ENCODE measurements at regions not wholly inside any gene's neighbourhood (a gene's known extent, or its start where the extent isn't known, plus 50 kb on each side); places are given as distances from the start of the nearest gene placed in this dataset.
A peak's percentile ranks its signal among the peaks of the same experiment; 100 is the strongest.

- Histone ChIP-seq H3K27me3 (ENCODE audit: control insufficient read depth in 3 of 3, insufficient read depth in 3 of 3, low read length in 3 of 3) (no peaks in the 10 kb centered on the region), H3K4me1 (ENCODE audit: control insufficient read depth in 3 of 3, insufficient read depth in 3 of 3, low read length in 3 of 3) (no peaks in the 10 kb centered on the region), H3K9ac (ENCODE audit: low read depth in 1 of 3, low read length in 3 of 3) (no peak overlapping the region), H3K36me3 (ENCODE audit: control insufficient read depth in 3 of 3, insufficient read depth in 3 of 3, low read length in 3 of 3) (peaks cover 0 to 2% (median 2%) of the 10 kb centered on the region in 3 donors), H3K4me3 (ENCODE audit: low read length in 3 of 3) (no peak overlapping the region), H3K27ac (ENCODE audit: low read depth, low read length) (no peak overlapping the region), H3K9me3 (ENCODE audit: control insufficient read depth in 3 of 3, low read length in 3 of 3) (no peaks in the 10 kb centered on the region)
Measured at GRCh38 chr4:123661080-123661737, 264.6 kb downstream of the SPRY1 start.

GRCh38 chr4:123662827-123663226 lies 266.2 kb downstream of the SPRY1 start:
- H3K4me3 ChIP-seq (ENCODE audit: low read length in 3 of 3) = no peak overlapping the region
- no peaks in the 10 kb centered on the region for H3K27me3 ChIP-seq (ENCODE audit: control insufficient read depth in 3 of 3, insufficient read depth in 3 of 3, low read length in 3 of 3)
- H3K9me3 ChIP-seq (ENCODE audit: control insufficient read depth in 3 of 3, low read length in 3 of 3) = no peaks in the 10 kb centered on the region
- no peaks in the 10 kb centered on the region for H3K4me1 ChIP-seq (ENCODE audit: control insufficient read depth in 3 of 3, insufficient read depth in 3 of 3, low read length in 3 of 3)
- no peak overlapping the region for H3K9ac ChIP-seq (ENCODE audit: low read depth in 1 of 3, low read length in 3 of 3)
- H3K27ac ChIP-seq (ENCODE audit: low read depth, low read length) = no peak overlapping the region
- peaks cover 0 to 2% (median 0%) of the 10 kb centered on the region in 3 donors for H3K36me3 ChIP-seq (ENCODE audit: control insufficient read depth in 3 of 3, insufficient read depth in 3 of 3, low read length in 3 of 3)

- no peak overlapping the region for H3K27ac ChIP-seq (ENCODE audit: low read depth, low read length)
- no peak overlapping the region for H3K4me3 ChIP-seq (ENCODE audit: low read length in 3 of 3)
- no peak overlapping the region for H3K9ac ChIP-seq (ENCODE audit: low read depth in 1 of 3, low read length in 3 of 3)
- H3K27me3 ChIP-seq (ENCODE audit: control insufficient read depth in 3 of 3, insufficient read depth in 3 of 3, low read length in 3 of 3) = no peaks in the 10 kb centered on the region
- peaks cover 0 to 2% (median 0%) of the 10 kb centered on the region in 3 donors for H3K36me3 ChIP-seq (ENCODE audit: control insufficient read depth in 3 of 3, insufficient read depth in 3 of 3, low read length in 3 of 3)
- H3K4me1 ChIP-seq (ENCODE audit: control insufficient read depth in 3 of 3, insufficient read depth in 3 of 3, low read length in 3 of 3) = peaks cover 0 to 3% (median 0%) of the 10 kb centered on the region in 3 donors
- no peaks in the 10 kb centered on the region for H3K9me3 ChIP-seq (ENCODE audit: control insufficient read depth in 3 of 3, low read length in 3 of 3)
Measured at GRCh38 chr4:123666486-123666885, 269.9 kb downstream of the SPRY1 start.

GRCh38 chr4:123667496-123667895 lies 270.9 kb downstream of the SPRY1 start:
- Histone ChIP-seq H3K36me3 (ENCODE audit: control insufficient read depth in 3 of 3, insufficient read depth in 3 of 3, low read length in 3 of 3) (peaks cover 0 to 2% (median 0%) of the 10 kb centered on the region in 3 donors), H3K4me1 (ENCODE audit: control insufficient read depth in 3 of 3, insufficient read depth in 3 of 3, low read length in 3 of 3) (peaks cover 0 to 5% (median 0%) of the 10 kb centered on the region in 3 donors), H3K9me3 (ENCODE audit: control insufficient read depth in 3 of 3, low read length in 3 of 3) (no peaks in the 10 kb centered on the region), H3K27me3 (ENCODE audit: control insufficient read depth in 3 of 3, insufficient read depth in 3 of 3, low read length in 3 of 3) (no peaks in the 10 kb centered on the region), H3K27ac (ENCODE audit: low read depth, low read length) (no peak overlapping the region), H3K9ac (ENCODE audit: low read depth in 1 of 3, low read length in 3 of 3) (no peak overlapping the region), H3K4me3 (ENCODE audit: low read length in 3 of 3) (no peak overlapping the region)

- no peak overlapping the region for H3K27ac ChIP-seq (ENCODE audit: low read depth, low read length)
- peaks cover 0 to 5% (median 0%) of the 10 kb centered on the region in 3 donors for H3K4me1 ChIP-seq (ENCODE audit: control insufficient read depth in 3 of 3, insufficient read depth in 3 of 3, low read length in 3 of 3)
- peaks cover 0 to 2% (median 0%) of the 10 kb centered on the region in 3 donors for H3K36me3 ChIP-seq (ENCODE audit: control insufficient read depth in 3 of 3, insufficient read depth in 3 of 3, low read length in 3 of 3)
Measured at GRCh38 chr4:123667991-123668390, 271.4 kb downstream of the SPRY1 start.

GRCh38 chr4:123671636-123672404 lies 275.2 kb downstream of the SPRY1 start:
- H3K27ac ChIP-seq (ENCODE audit: low read depth, low read length) = no peak overlapping the region
- no peaks in the 10 kb centered on the region for H3K36me3 ChIP-seq (ENCODE audit: control insufficient read depth in 3 of 3, insufficient read depth in 3 of 3, low read length in 3 of 3)
- no peaks in the 10 kb centered on the region for H3K27me3 ChIP-seq (ENCODE audit: control insufficient read depth in 3 of 3, insufficient read depth in 3 of 3, low read length in 3 of 3)
- H3K4me1 ChIP-seq (ENCODE audit: control insufficient read depth in 3 of 3, insufficient read depth in 3 of 3, low read length in 3 of 3) = peaks cover 0 to 12% (median 6%) of the 10 kb centered on the region in 3 donors
- H3K4me3 ChIP-seq (ENCODE audit: low read length in 3 of 3) = peak overlapping the region in 1 of 3 donors; percentile 0
- no peak overlapping the region for H3K9ac ChIP-seq (ENCODE audit: low read depth in 1 of 3, low read length in 3 of 3)
- H3K9me3 ChIP-seq (ENCODE audit: control insufficient read depth in 3 of 3, low read length in 3 of 3) = no peaks in the 10 kb centered on the region

More at GRCh38 chr4:123667991-123668390, 271.4 kb downstream of the SPRY1 start:
- Histone ChIP-seq H3K27me3 (ENCODE audit: control insufficient read depth in 3 of 3, insufficient read depth in 3 of 3, low read length in 3 of 3) (no peaks in the 10 kb centered on the region), H3K9me3 (ENCODE audit: control insufficient read depth in 3 of 3, low read length in 3 of 3) (no peaks in the 10 kb centered on the region), H3K4me3 (ENCODE audit: low read length in 3 of 3) (no peak overlapping the region), H3K9ac (ENCODE audit: low read depth in 1 of 3, low read length in 3 of 3) (no peak overlapping the region)

- H3K27me3 ChIP-seq (ENCODE audit: control insufficient read depth in 3 of 3, insufficient read depth in 3 of 3, low read length in 3 of 3) = no peaks in the 10 kb centered on the region
- H3K4me3 ChIP-seq (ENCODE audit: low read length in 3 of 3) = no peak overlapping the region
- H3K9ac ChIP-seq (ENCODE audit: low read depth in 1 of 3, low read length in 3 of 3) = no peak overlapping the region
- no peaks in the 10 kb centered on the region for H3K9me3 ChIP-seq (ENCODE audit: control insufficient read depth in 3 of 3, low read length in 3 of 3)
- no peaks in the 10 kb centered on the region for H3K36me3 ChIP-seq (ENCODE audit: control insufficient read depth in 3 of 3, insufficient read depth in 3 of 3, low read length in 3 of 3)
- H3K27ac ChIP-seq (ENCODE audit: low read depth, low read length) = peak overlapping the region; percentile 52
- peaks cover 0 to 15% (median 6%) of the 10 kb centered on the region in 3 donors for H3K4me1 ChIP-seq (ENCODE audit: control insufficient read depth in 3 of 3, insufficient read depth in 3 of 3, low read length in 3 of 3)
Measured at GRCh38 chr4:123672987-123673386, 276.4 kb downstream of the SPRY1 start.

- Histone ChIP-seq H3K4me1 (ENCODE audit: control insufficient read depth in 3 of 3, insufficient read depth in 3 of 3, low read length in 3 of 3) (peaks cover 0 to 17% (median 6%) of the 10 kb centered on the region in 3 donors), H3K9me3 (ENCODE audit: control insufficient read depth in 3 of 3, low read length in 3 of 3) (no peaks in the 10 kb centered on the region), H3K9ac (ENCODE audit: low read depth in 1 of 3, low read length in 3 of 3) (no peak overlapping the region), H3K27ac (ENCODE audit: low read depth, low read length) (peak overlapping the region; percentile 25), H3K36me3 (ENCODE audit: control insufficient read depth in 3 of 3, insufficient read depth in 3 of 3, low read length in 3 of 3) (no peaks in the 10 kb centered on the region), H3K4me3 (ENCODE audit: low read length in 3 of 3) (no peak overlapping the region), H3K27me3 (ENCODE audit: control insufficient read depth in 3 of 3, insufficient read depth in 3 of 3, low read length in 3 of 3) (no peaks in the 10 kb centered on the region)
Measured at GRCh38 chr4:123673971-123674370, 277.4 kb downstream of the SPRY1 start.

- Histone ChIP-seq H3K9ac (ENCODE audit: low read depth in 1 of 3, low read length in 3 of 3) (peak overlapping the region; percentile 34 to 65 (median 47)), H3K27ac (ENCODE audit: low read depth, low read length) (peak overlapping the region; percentile 68), H3K27me3 (ENCODE audit: control insufficient read depth in 3 of 3, insufficient read depth in 3 of 3, low read length in 3 of 3) (no peaks in the 10 kb centered on the region), H3K4me1 (ENCODE audit: control insufficient read depth in 3 of 3, insufficient read depth in 3 of 3, low read length in 3 of 3) (peaks cover 0 to 17% (median 6%) of the 10 kb centered on the region in 3 donors), H3K36me3 (ENCODE audit: control insufficient read depth in 3 of 3, insufficient read depth in 3 of 3, low read length in 3 of 3) (no peaks in the 10 kb centered on the region), H3K4me3 (ENCODE audit: low read length in 3 of 3) (no peak overlapping the region), H3K9me3 (ENCODE audit: control insufficient read depth in 3 of 3, low read length in 3 of 3) (no peaks in the 10 kb centered on the region)
Measured at GRCh38 chr4:123674762-123675465, 278.3 kb downstream of the SPRY1 start.

All from skeletal muscle tissue (tissue), 3 donors.